HCT116 (cell line): ENCODE measurements at regions not wholly inside any gene's neighbourhood (a gene's known extent, or its start where the extent isn't known, plus 50 kb on each side); places are given as distances from the start of the nearest gene placed in this dataset.

Source experiments
- ATAC-seq: fragments of 200-7000 bp; cut with Tn5 transposase; 2 replicates; pipeline ENCODE4 v1.9.1; 2020; ENCODE audit warnings: mild to moderate bottlenecking, moderate library complexity
- BruUV-seq: library from RNA; stranded (reverse); fragments of 400-500 nt; replicated peaks from 2 replicates; lab custom pipeline; 2021; lab: Mats Ljungman, UMichigan
- CTCF ChIA-PET: fragments of 300-600 bp; sonication (Branson Sonifier 250); formaldehyde crosslinking; loops from one replicate; lab custom pipeline; 2021; ENCODE audit warnings: antibody characterized with exemption; lab: Charles Lee
- POLR2A ChIA-PET: fragments of 300-600, 350-600 bp; sonication (Branson Sonifier 250); formaldehyde crosslinking; loops from one replicate; lab custom pipeline; 2021; ENCODE audit warnings: antibody characterized with exemption; lab: Charles Lee
- RAD21 ChIA-PET, 2 experiments: fragments of 300-600 bp; sonication (Branson Sonifier 250); formaldehyde crosslinking; loops; one replicate each; lab custom pipeline; 2023; ENCODE audit warnings: low total read pairs in 2 of 2; ENCODE audit not compliant: uncharacterized antibody in 2 of 2, unreplicated experiment in 2 of 2, low non-redundant PET in 1 of 2; lab: Charles Lee
- DNase-seq: peaks from one replicate; pipeline ENCODE4 v3.0.0-alpha.2; 2010; ENCODE audit warnings: low read depth, low spot score
- H2AFZ ChIP-seq: fragments of 200-600 bp; shearing (Covaris generic), sonication (generic); 2 replicates; pipeline ENCODE4 v1.6.1; 2017; ENCODE audit warnings: low read depth, mixed run types, mixed read lengths, antibody characterized with exemption, low read length; ENCODE audit not compliant: poor library complexity, severe bottlenecking
- H3K27ac ChIP-seq: 2 replicates; pipeline ENCODE4 v1.5.1; 2012; ENCODE audit warnings: low read depth, low read length
- H3K27me3 ChIP-seq: fragments of 200-600 bp; sonication (generic); 2 replicates; pipeline ENCODE4 v1.6.1; 2016; ENCODE audit warnings: mixed run types, low read length, mixed read lengths; ENCODE audit not compliant: insufficient read depth
- H3K36me3 ChIP-seq, 2 experiments: fragments of 200-500 bp in 1 of 2; fragments of 200-600 bp in 1 of 2; sonication (Bioruptor generic) in 1 of 2; sonication (generic) in 1 of 2; 2 replicates each; pipeline versions ENCODE4 v1.5.1 to v1.6.1; 2014 to 2016; ENCODE audit warnings: low read length in 2 of 2, inconsistent platforms in 1 of 2, mixed read lengths in 1 of 2, mixed run types in 1 of 2; ENCODE audit not compliant: insufficient read depth in 2 of 2, control insufficient read depth in 1 of 2
- H3K4me1 ChIP-seq, 2 experiments: fragments of 200-600 bp in 1 of 2; sonication (generic) in 1 of 2; 2 replicates each; pipeline versions ENCODE4 v1.5.1 to v1.6.1; 2012 to 2017; ENCODE audit warnings: low read length in 2 of 2, inconsistent platforms in 1 of 2, mild to moderate bottlenecking in 1 of 2, mixed read lengths in 1 of 2, mixed run types in 1 of 2, moderate library complexity in 1 of 2; ENCODE audit not compliant: insufficient read depth in 2 of 2, control insufficient read depth in 1 of 2
- H3K4me2 ChIP-seq: fragments of 200-600 bp; sonication (generic); 2 replicates; pipeline ENCODE4 v1.6.1; 2017; ENCODE audit warnings: mixed run types, low read length, mixed read lengths
- H3K4me3 ChIP-seq, 2 experiments: fragments of 200-600 bp in 1 of 2; sonication (generic) in 1 of 2; replicated peaks in 1 of 2; 2 replicates each; pipeline ENCODE4 v1.5.1; 2011 to 2016; ENCODE audit warnings: low read length in 2 of 2, control low read depth in 1 of 2, low read depth in 1 of 2, mild to moderate bottlenecking in 1 of 2, mixed read lengths in 1 of 2, mixed run types in 1 of 2
- H3K79me2 ChIP-seq: fragments of 200-600 bp; sonication (generic); 2 replicates; pipeline ENCODE4 v1.6.1; 2017; ENCODE audit warnings: mild to moderate bottlenecking, mixed run types, low read length, moderate library complexity, mixed read lengths; ENCODE audit not compliant: insufficient read depth
- H3K9ac ChIP-seq: fragments of 200-600 bp; sonication (generic); 2 replicates; pipeline ENCODE4 v1.6.1; 2016; ENCODE audit warnings: low read length, mixed read lengths
- H3K9me2 ChIP-seq: fragments of 200-600 bp; sonication (generic), shearing (Covaris generic); 2 replicates; pipeline ENCODE4 v1.6.1; 2017; ENCODE audit warnings: mixed run types, mild to moderate bottlenecking, moderate library complexity; ENCODE audit not compliant: insufficient read depth
- H3K9me3 ChIP-seq, 2 experiments: fragments of 200-500 bp in 1 of 2; fragments of 200-600 bp in 1 of 2; sonication (Bioruptor generic) in 1 of 2; sonication (generic) in 1 of 2; 2 replicates each; pipeline ENCODE4 v1.6.1; 2014 to 2017; ENCODE audit warnings: low read length in 2 of 2, mixed read lengths in 2 of 2, inconsistent platforms in 1 of 2, low read depth in 1 of 2, mild to moderate bottlenecking in 1 of 2, mixed run types in 1 of 2, moderate library complexity in 1 of 2; ENCODE audit not compliant: control insufficient read depth in 1 of 2, insufficient read depth in 1 of 2
- H4K20me1 ChIP-seq: fragments of 200-600 bp; sonication (generic), shearing (Covaris generic); 2 replicates; pipeline ENCODE4 v1.6.1; 2017; ENCODE audit warnings: mixed run types, mild to moderate bottlenecking, moderate library complexity; ENCODE audit not compliant: insufficient read depth
- ATF3 ChIP-seq: IDR thresholded peaks from 2 replicates; pipeline ENCODE4 v1.6.1; 2012
- CBX3 ChIP-seq: IDR thresholded peaks from 2 replicates; pipeline ENCODE4 v1.6.1; 2012; ENCODE audit warnings: low read depth
- CEBPB ChIP-seq: IDR thresholded peaks from 2 replicates; pipeline ENCODE4 v1.6.1; 2012; ENCODE audit warnings: low read depth
- EZH2 ChIP-seq: fragments of 200-600 bp; sonication (generic); IDR thresholded peaks from 2 replicates; pipeline ENCODE4 v1.6.1; 2017; ENCODE audit warnings: antibody characterized with exemption, mixed run types
- EZH2phosphoT487 ChIP-seq: fragments of 200-600 bp; IDR thresholded peaks from 2 replicates; pipeline ENCODE4 v1.6.1; 2018; ENCODE audit warnings: antibody characterized with exemption, borderline replicate concordance
- FOSL1 ChIP-seq: IDR thresholded peaks from 2 replicates; pipeline ENCODE4 v1.6.1; 2012; ENCODE audit warnings: low read depth
- POLR2A ChIP-seq: IDR thresholded peaks from 2 replicates; pipeline ENCODE4 v1.7.0; 2011; ENCODE audit warnings: borderline replicate concordance; ENCODE audit not compliant: insufficient read depth, insufficient read length; ENCODE audit errors: extremely low read depth
- POLR2AphosphoS5 ChIP-seq: IDR thresholded peaks from 2 replicates; pipeline ENCODE4 v1.6.1; 2011; ENCODE audit warnings: mild to moderate bottlenecking, low read depth, low read length, moderate library complexity
- RAD21 ChIP-seq: IDR thresholded peaks from 2 replicates; pipeline ENCODE4 v1.6.1; 2012; ENCODE audit warnings: low read depth, mild to moderate bottlenecking
- REST ChIP-seq: IDR thresholded peaks from 2 replicates; pipeline ENCODE4 v1.6.1; 2012; ENCODE audit warnings: low read depth
- SIN3A ChIP-seq: IDR thresholded peaks from 2 replicates; pipeline ENCODE4 v1.6.1; 2012; ENCODE audit warnings: low read depth
- SRF ChIP-seq: IDR thresholded peaks from 2 replicates; pipeline ENCODE4 v1.6.1; 2012; ENCODE audit warnings: low read depth
- TCF7L2 ChIP-seq: IDR thresholded peaks from 2 replicates; pipeline ENCODE4 v1.7.0; 2011; ENCODE audit warnings: borderline replicate concordance, inconsistent platforms; ENCODE audit not compliant: insufficient read depth, insufficient read length; ENCODE audit errors: extremely low read depth
- YY1 ChIP-seq: IDR thresholded peaks from 2 replicates; pipeline ENCODE4 v1.6.1; 2011; ENCODE audit warnings: low read length, low read depth, moderate library complexity, mild to moderate bottlenecking; ENCODE audit not compliant: insufficient replicate concordance; ENCODE audit errors: extremely low read depth
- ZBTB33 ChIP-seq: IDR thresholded peaks from 2 replicates; pipeline ENCODE4 v1.6.1; 2011; ENCODE audit warnings: mild to moderate bottlenecking, low read length, moderate library complexity; ENCODE audit not compliant: insufficient replicate concordance; ENCODE audit errors: extremely low read depth
- ZFX ChIP-seq: fragments of 450-650 bp; IDR thresholded peaks from 2 replicates; pipeline ENCODE4 v1.6.1; 2017
- ZNF274 ChIP-seq: fragments of 200-500 bp; sonication (Bioruptor generic); IDR thresholded peaks from 2 replicates; pipeline ENCODE4 v1.6.1; 2014; ENCODE audit warnings: mild to moderate bottlenecking, low read depth, low read length, inconsistent platforms
- intact Hi-C: fragments of 100-400 bp; cut with micrococcal nuclease; formaldehyde crosslinking; loops from 2 replicates; pipeline ENCODE4 v1.10.0; 2022

GRCh38 chr9:2424619-2425033 lies 197.0 kb upstream of the VLDLR start:
- Histone ChIP-seq H3K9me2 (no peaks in the 10 kb centered on the region), H3K4me3 (no peak overlapping the region), H3K9me3 (no peaks in the 10 kb centered on the region), H4K20me1 (no peaks in the 10 kb centered on the region; the same call in 1 of the 2 replicates), H3K27ac (no peak overlapping the region), H3K4me2 (no peak overlapping the region), H3K4me1 (no peaks in the 10 kb centered on the region), H2AFZ (no peak overlapping the region), H3K36me3 (no peaks in the 10 kb centered on the region), H3K27me3 (peaks cover 9% of the 10 kb centered on the region; the same call in 1 of the 2 replicates), H3K9ac (no peak overlapping the region), H3K79me2 (no peaks in the 10 kb centered on the region)
- DNase-seq, result no peak
- TF ChIP-seq POLR2AphosphoS5 (no peak), POLR2A (no peak), CEBPB (no peak), SIN3A (no peak), TCF7L2 (no peak), CBX3 (no peak), ZBTB33 (no peak), EZH2phosphoT487 (no peak), RAD21 (no peak), ATF3 (no peak), REST (no peak), SRF (no peak), EZH2 (no peak), ZNF274 (no peak), ZFX (no peak), FOSL1 (no peak), YY1 (no peak)
- ATAC-seq, result no peak
- RAD21 ChIA-PET, result no interaction called here
- CTCF ChIA-PET, result no interaction called here
- intact Hi-C loops, result no loop called here
- BruUV-seq, result no TSS peak
- POLR2A ChIA-PET, result no interaction called here
